ENCODE measurements at regions not wholly inside any gene's neighbourhood (a gene's known extent, or its start where the extent isn't known, plus 50 kb on each side); places are given as distances from the start of the nearest gene placed in this dataset.

DNA sequence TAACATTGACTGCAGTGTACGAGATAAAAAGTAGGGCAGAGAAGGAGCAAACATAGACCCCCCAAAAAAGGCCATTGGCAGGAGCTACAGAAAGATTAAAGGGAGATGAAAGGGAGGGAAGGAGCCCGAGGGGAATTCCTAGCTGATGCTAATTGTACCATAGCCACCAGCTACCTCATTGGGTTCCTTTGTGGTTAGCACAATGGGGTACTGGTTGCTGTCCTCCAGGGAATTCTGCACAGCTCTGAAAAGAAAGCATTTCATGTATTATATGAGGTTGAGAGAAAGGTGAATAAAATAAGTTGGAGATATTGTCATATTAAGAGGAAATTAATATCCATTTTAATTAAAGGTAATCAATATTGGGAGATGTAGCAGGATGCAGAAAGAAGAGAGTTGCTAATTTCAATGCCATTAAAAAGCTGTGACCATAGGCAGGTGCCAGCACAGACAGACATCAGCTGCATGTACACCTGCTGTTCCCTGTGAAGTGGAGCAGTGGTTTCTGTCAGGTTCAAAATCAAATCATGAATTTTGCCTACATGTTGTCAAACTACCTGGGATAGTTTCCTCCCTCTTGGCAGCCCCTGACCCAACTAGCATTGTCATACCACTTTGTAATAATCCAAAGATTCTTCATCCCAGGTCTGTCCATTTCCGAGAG is 185.4 kb upstream of the DLGAP1 start:
- no peak overlapping the region for H3K4me3 Mint-ChIP-seq

GRCh38 chr18:4639628-4640310 is 184.7 kb upstream of the DLGAP1 start:
- Mint-ChIP-seq H3K27me3 (no peaks in the 10 kb centered on the region), H3K9me3 (peaks cover 7% of the 10 kb centered on the region), H3K4me1 (ENCODE audit: low read depth) (no peaks in the 10 kb centered on the region), H3K4me3 (no peak overlapping the region), H3K36me3 (ENCODE audit: low read depth) (no peaks in the 10 kb centered on the region), H3K27ac (no peak overlapping the region)
- no peak for DNase-seq
- CTCF ChIA-PET: no interaction called here
- TF ChIP-seq, protein P1, sequence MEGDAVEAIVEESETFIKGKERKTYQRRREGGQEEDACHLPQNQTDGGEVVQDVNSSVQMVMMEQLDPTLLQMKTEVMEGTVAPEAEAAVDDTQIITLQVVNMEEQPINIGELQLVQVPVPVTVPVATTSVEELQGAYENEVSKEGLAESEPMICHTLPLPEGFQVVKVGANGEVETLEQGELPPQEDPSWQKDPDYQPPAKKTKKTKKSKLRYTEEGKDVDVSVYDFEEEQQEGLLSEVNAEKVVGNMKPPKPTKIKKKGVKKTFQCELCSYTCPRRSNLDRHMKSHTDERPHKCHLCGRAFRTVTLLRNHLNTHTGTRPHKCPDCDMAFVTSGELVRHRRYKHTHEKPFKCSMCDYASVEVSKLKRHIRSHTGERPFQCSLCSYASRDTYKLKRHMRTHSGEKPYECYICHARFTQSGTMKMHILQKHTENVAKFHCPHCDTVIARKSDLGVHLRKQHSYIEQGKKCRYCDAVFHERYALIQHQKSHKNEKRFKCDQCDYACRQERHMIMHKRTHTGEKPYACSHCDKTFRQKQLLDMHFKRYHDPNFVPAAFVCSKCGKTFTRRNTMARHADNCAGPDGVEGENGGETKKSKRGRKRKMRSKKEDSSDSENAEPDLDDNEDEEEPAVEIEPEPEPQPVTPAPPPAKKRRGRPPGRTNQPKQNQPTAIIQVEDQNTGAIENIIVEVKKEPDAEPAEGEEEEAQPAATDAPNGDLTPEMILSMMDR (IDR thresholded peaks at IDR 0.05): no peak
- ATAC-seq: no peak
- POLR2A ChIA-PET: no interaction called here
- intact Hi-C loops (cut with micrococcal nuclease): no loop called here

More for the DNA sequence above, 185.4 kb upstream of the DLGAP1 start:
- Mint-ChIP-seq H3K4me1 (ENCODE audit: low read depth) (no peaks in the 10 kb centered on the region), H3K36me3 (ENCODE audit: low read depth) (no peaks in the 10 kb centered on the region), H3K27ac (no peak overlapping the region), H3K27me3 (no peaks in the 10 kb centered on the region), H3K9me3 (peaks cover 4% of the 10 kb centered on the region)
- ATAC-seq: no peak
- intact Hi-C loops (cut with micrococcal nuclease): no loop called here
- TF ChIP-seq, protein P1 (IDR thresholded peaks at IDR 0.05): no peak
- no peak for DNase-seq
- ChIA-PET CTCF (no interaction called here), POLR2A (no interaction called here)

GRCh38 chr18:4638680-4639079 is 183.6 kb upstream of the DLGAP1 start:
- intact Hi-C loops (cut with micrococcal nuclease): no loop called here
- Mint-ChIP-seq H3K4me1 (ENCODE audit: low read depth) (no peaks in the 10 kb centered on the region), H3K27ac (no peak overlapping the region), H3K36me3 (ENCODE audit: low read depth) (no peaks in the 10 kb centered on the region), H3K27me3 (no peaks in the 10 kb centered on the region), H3K9me3 (peaks cover 7% of the 10 kb centered on the region), H3K4me3 (no peak overlapping the region)
- DNase-seq (no peak), ATAC-seq (no peak)
- ChIA-PET POLR2A (no interaction called here), CTCF (no interaction called here)
- TF ChIP-seq, protein P1 (IDR thresholded peaks at IDR 0.05): no peak

DNA sequence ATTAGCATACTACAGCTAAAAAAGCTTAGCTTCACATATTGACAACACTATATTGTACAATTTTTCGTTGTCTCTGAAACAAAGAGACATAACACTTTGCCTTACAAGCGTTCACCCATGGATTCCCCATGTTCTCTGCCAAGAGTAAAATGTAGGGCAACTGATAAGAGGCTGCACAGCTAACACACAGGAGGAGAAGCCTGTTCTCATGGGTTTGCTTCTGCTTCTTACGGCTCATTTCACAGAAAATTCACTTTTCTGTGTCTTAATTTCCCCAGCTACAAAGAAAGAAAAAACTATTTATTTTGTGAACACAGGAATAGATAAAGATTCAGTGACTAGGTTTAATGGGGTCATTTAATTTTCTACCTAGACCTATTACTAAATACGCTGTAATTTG is 182.8 kb upstream of the DLGAP1 start:
- peaks cover 8% of the 10 kb centered on the region for H3K9me3 Mint-ChIP-seq
- DNase-seq (no peak), ATAC-seq (no peak)
- no peaks in the 10 kb centered on the region for H3K4me1 Mint-ChIP-seq (ENCODE audit: low read depth)
- CTCF ChIA-PET: no interaction called here
- H3K36me3 Mint-ChIP-seq (ENCODE audit: low read depth): no peaks in the 10 kb centered on the region
- no peak overlapping the region for H3K27ac Mint-ChIP-seq
- no peaks in the 10 kb centered on the region for H3K27me3 Mint-ChIP-seq
- H3K4me3 Mint-ChIP-seq: no peak overlapping the region
- TF ChIP-seq, protein P1 (IDR thresholded peaks at IDR 0.05): no peak
- POLR2A ChIA-PET: no interaction called here
- intact Hi-C loops (cut with micrococcal nuclease): no loop called here

GRCh38 chr18:4636967-4637366 is 181.9 kb upstream of the DLGAP1 start:
- H3K4me3 Mint-ChIP-seq: no peak overlapping the region
- ATAC-seq (no peak), DNase-seq (no peak)
- no peaks in the 10 kb centered on the region for H3K36me3 Mint-ChIP-seq (ENCODE audit: low read depth)
- H3K27ac Mint-ChIP-seq: no peak overlapping the region
- ChIA-PET CTCF (no interaction called here), POLR2A (no interaction called here)
- no peaks in the 10 kb centered on the region for H3K4me1 Mint-ChIP-seq (ENCODE audit: low read depth)
- intact Hi-C loops (cut with micrococcal nuclease): no loop called here
- no peaks in the 10 kb centered on the region for H3K27me3 Mint-ChIP-seq
- peaks cover 12% of the 10 kb centered on the region for H3K9me3 Mint-ChIP-seq
- TF ChIP-seq, protein P1 (IDR thresholded peaks at IDR 0.05): no peak

Measured in activated CD8-positive, alpha-beta T cell treated with anti-CD3 and anti-CD28 coated beads for 36 hours (primary cell).